Neural cell (in vitro differentiated cells): ENCODE measurements at regions not wholly inside any gene's neighbourhood (a gene's known extent, or its start where the extent isn't known, plus 50 kb on each side); places are given as distances from the start of the nearest gene placed in this dataset.

Experiments used
- H2AFZ ChIP-seq: fragments of 200-600, 300-800 bp; sonication (generic), shearing (Covaris generic); 2 replicates; pipeline ENCODE4 v1.6.0; 2014; ENCODE audit warnings: low read depth, mild to moderate bottlenecking, antibody characterized with exemption, low read length, moderate library complexity
- H3F3A ChIP-seq: fragments of 200-600 bp; shearing (Covaris generic); 2 replicates; pipeline ENCODE4 v1.6.1; 2016; ENCODE audit warnings: mild to moderate bottlenecking, moderate library complexity, mixed read lengths, antibody characterized with exemption, low read length; ENCODE audit not compliant: insufficient read depth, poor library complexity, severe bottlenecking
- H3K27ac ChIP-seq: fragments of 200-600, 300-800 bp; sonication (generic), shearing (Covaris generic); 2 replicates; pipeline ENCODE4 v1.5.1; 2014; ENCODE audit warnings: mild to moderate bottlenecking, low read length, moderate library complexity
- H3K27me3 ChIP-seq: fragments of 300-800, 200-600 bp; sonication (generic), shearing (Covaris generic); 2 replicates; pipeline ENCODE4 v1.6.0; 2014; ENCODE audit warnings: mild to moderate bottlenecking, low read depth, low read length, moderate library complexity; ENCODE audit not compliant: insufficient read depth
- H3K36me3 ChIP-seq: fragments of 300-800, 200-600 bp; sonication (generic), shearing (Covaris generic); 2 replicates; pipeline ENCODE4 v1.5.1; 2014; ENCODE audit warnings: mild to moderate bottlenecking, antibody characterized with exemption, low read length, moderate library complexity; ENCODE audit not compliant: insufficient read depth
- H3K4me2 ChIP-seq: fragments of 300-800, 200-600 bp; sonication (generic), shearing (Covaris generic); 2 replicates; pipeline ENCODE4 v1.6.0; 2014; ENCODE audit warnings: mild to moderate bottlenecking, low read length
- H3K4me3 ChIP-seq: fragments of 300-800, 200-600 bp; sonication (generic), shearing (Covaris generic); 2 replicates; pipeline ENCODE4 v1.5.1; 2014; ENCODE audit warnings: mild to moderate bottlenecking, low read length, moderate library complexity
- H3K79me2 ChIP-seq: fragments of 200-600 bp; shearing (Covaris generic); replicated peaks from 2 replicates; pipeline ENCODE4 v1.6.0; 2014; ENCODE audit warnings: mild to moderate bottlenecking, low read length, moderate library complexity; ENCODE audit not compliant: insufficient read depth
- H3K9ac ChIP-seq: fragments of 300-800, 200-600 bp; sonication (generic), shearing (Covaris generic); 2 replicates; pipeline ENCODE4 v1.6.1; 2016; ENCODE audit warnings: mild to moderate bottlenecking, low read length, mixed read lengths
- H3K9me2 ChIP-seq: fragments of 200-600 bp; shearing (Covaris generic); 2 replicates; pipeline ENCODE4 v1.6.1; 2016; ENCODE audit warnings: mild to moderate bottlenecking, low read length, mixed read lengths; ENCODE audit not compliant: insufficient read depth
- H3K9me3 ChIP-seq: fragments of 200-600, 300-800 bp; sonication (generic), shearing (Covaris generic); 2 replicates; pipeline ENCODE4 v1.6.1; 2016; ENCODE audit warnings: mild to moderate bottlenecking, mixed run types, low read length, moderate library complexity, mixed read lengths
- H4K20me1 ChIP-seq: fragments of 200-600 bp; shearing (Covaris generic); 2 replicates; pipeline ENCODE4 v1.6.1; 2016; ENCODE audit warnings: mild to moderate bottlenecking, mixed run types; ENCODE audit not compliant: insufficient read depth
- CTCF ChIP-seq: fragments of 450-650 bp; IDR thresholded peaks from 2 replicates; pipeline ENCODE4 v1.5.1; 2014; ENCODE audit warnings: antibody characterized with exemption, mild to moderate bottlenecking, moderate library complexity; ENCODE audit not compliant: poor library complexity, severe bottlenecking
- EP300 ChIP-seq: fragments of 450-650 bp; conservative IDR thresholded peaks from 2 replicates; pipeline ENCODE4 v1.6.1; 2014; ENCODE audit warnings: antibody characterized with exemption, mild to moderate bottlenecking, moderate library complexity; ENCODE audit not compliant: poor library complexity, severe bottlenecking
- EZH2 ChIP-seq: fragments of 200-600, 300-800 bp; shearing (Covaris generic), sonication (generic); IDR thresholded peaks from 2 replicates; pipeline ENCODE4 v1.6.1; 2014; ENCODE audit warnings: antibody characterized with exemption, low read length, borderline replicate concordance, mild to moderate bottlenecking; ENCODE audit not compliant: insufficient read depth, poor library complexity, severe bottlenecking
- MXI1 ChIP-seq: fragments of 450-650 bp; conservative IDR thresholded peaks from 2 replicates; pipeline ENCODE4 v1.6.1; 2014; ENCODE audit warnings: antibody characterized with exemption, mild to moderate bottlenecking; ENCODE audit not compliant: poor library complexity, severe bottlenecking
- POLR2AphosphoS5 ChIP-seq: IDR thresholded peaks from 2 replicates; pipeline ENCODE4 v1.6.1; 2012
- RAD21 ChIP-seq: fragments of 450-650 bp; conservative IDR thresholded peaks from 2 replicates; pipeline ENCODE4 v1.6.1; 2014; ENCODE audit warnings: antibody characterized with exemption, mild to moderate bottlenecking, moderate library complexity
- REST ChIP-seq: IDR thresholded peaks from 2 replicates; pipeline ENCODE4 v1.6.1; 2012; ENCODE audit warnings: borderline replicate concordance
- SMC3 ChIP-seq: fragments of 450-650 bp; conservative IDR thresholded peaks from 2 replicates; pipeline ENCODE4 v1.6.1; 2014; ENCODE audit warnings: antibody characterized with exemption, mild to moderate bottlenecking, moderate library complexity; ENCODE audit not compliant: poor library complexity
- TAF1 ChIP-seq: IDR thresholded peaks from 2 replicates; pipeline ENCODE4 v1.6.1; 2012; ENCODE audit warnings: low read depth

DNA sequence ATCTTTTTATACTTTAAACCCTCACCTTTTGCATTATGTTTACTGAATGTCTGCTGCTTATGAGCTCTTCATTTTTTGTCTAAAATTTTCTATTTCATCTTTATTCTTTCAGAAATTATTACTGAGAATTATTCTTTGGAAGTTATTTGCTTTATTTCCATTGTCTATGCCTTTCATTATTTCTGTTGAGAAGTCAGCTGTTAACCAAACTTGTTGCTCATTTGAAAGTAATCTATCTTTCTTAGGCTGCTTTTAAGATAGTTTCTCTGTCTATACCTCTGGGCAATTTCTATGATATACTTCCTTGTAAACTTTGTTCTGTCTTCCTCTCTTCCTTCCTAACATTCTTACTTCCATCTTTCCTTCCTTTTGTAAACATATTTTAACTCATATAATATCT is 1165.9 kb upstream of the CELF2 start:
- Histone ChIP-seq H3K9me3 (no peaks in the 10 kb centered on the region), H3K79me2 (no peaks in the 10 kb centered on the region), H3K27ac (no peak overlapping the region), H4K20me1 (no peaks in the 10 kb centered on the region), H3F3A (no peaks in the 10 kb centered on the region), H3K4me2 (no peak overlapping the region), H3K9me2 (no peaks in the 10 kb centered on the region), H2AFZ (no peak overlapping the region), H3K4me3 (no peak overlapping the region), H3K36me3 (no peaks in the 10 kb centered on the region), H3K9ac (no peak overlapping the region), H3K27me3 (no peaks in the 10 kb centered on the region)
- TF ChIP-seq EZH2 = no peak
- TF ChIP-seq SMC3 = no peak
- TF ChIP-seq CTCF = no peak
- TF ChIP-seq RAD21 = no peak
- no peak for TF ChIP-seq MXI1

- Histone ChIP-seq H3K36me3 (no peaks in the 10 kb centered on the region), H2AFZ (no peak overlapping the region)
These were observed 1164.0 kb upstream of the CELF2 start for GRCh38 chr10:9853405-9854355.

More at GRCh38 chr10:9853405-9854355, 1164.0 kb upstream of the CELF2 start:
- H3F3A ChIP-seq = no peaks in the 10 kb centered on the region
- H3K9ac ChIP-seq = no peak overlapping the region
- H3K79me2 ChIP-seq = no peaks in the 10 kb centered on the region
- no peak overlapping the region for H3K4me2 ChIP-seq
- H3K9me2 ChIP-seq = no peaks in the 10 kb centered on the region
- H3K27ac ChIP-seq = no peak overlapping the region
- H3K9me3 ChIP-seq = no peaks in the 10 kb centered on the region
- TF ChIP-seq POLR2AphosphoS5 (no peak), EP300 (no peak), EZH2 (no peak), SMC3 (no peak), RAD21 (no peak), MXI1 (no peak), TAF1 (no peak), REST (no peak), CTCF (no peak)
- no peak overlapping the region for H3K4me3 ChIP-seq
- H4K20me1 ChIP-seq = no peaks in the 10 kb centered on the region
- H3K27me3 ChIP-seq = no peaks in the 10 kb centered on the region
